Suppressor macrophage (primary cell): ENCODE measurements at regions not wholly inside any gene's neighbourhood (a gene's known extent, or its start where the extent isn't known, plus 50 kb on each side); places are given as distances from the start of the nearest gene placed in this dataset.
"Not testable (repeated sequence)": the region's sequence is repeated elsewhere in the genome, so short reads cannot be mapped to it uniquely, and the experiment has no call there.

ENCODE experiments used
- DNase-seq, 4 experiments: peaks; one replicate each; pipeline ENCODE4 v3.0.0-alpha.2; 2020 to 2022

DNA sequence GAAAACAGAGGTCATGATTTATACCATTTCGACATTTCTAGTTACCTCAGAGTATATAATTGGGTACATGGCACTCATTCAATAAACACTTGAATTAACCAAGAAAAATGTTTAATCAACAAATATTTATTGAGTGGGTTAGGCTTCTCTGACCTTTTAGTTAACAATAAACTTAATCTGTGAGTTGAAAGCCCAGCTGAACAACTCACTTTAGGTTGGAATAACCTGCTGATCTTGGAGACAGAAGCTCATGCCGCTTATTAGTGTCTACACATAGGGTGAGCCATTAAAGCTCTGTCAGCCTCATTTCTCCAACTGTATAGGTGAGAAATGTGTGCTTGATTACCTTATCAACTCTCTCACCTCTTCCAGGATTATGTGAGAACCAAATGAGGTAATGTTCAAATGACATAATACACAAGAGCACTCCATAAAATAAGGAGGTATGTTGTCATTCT is 98.2 kb upstream of the DTNBP1 start:
- DNase-seq = no peak

DNA sequence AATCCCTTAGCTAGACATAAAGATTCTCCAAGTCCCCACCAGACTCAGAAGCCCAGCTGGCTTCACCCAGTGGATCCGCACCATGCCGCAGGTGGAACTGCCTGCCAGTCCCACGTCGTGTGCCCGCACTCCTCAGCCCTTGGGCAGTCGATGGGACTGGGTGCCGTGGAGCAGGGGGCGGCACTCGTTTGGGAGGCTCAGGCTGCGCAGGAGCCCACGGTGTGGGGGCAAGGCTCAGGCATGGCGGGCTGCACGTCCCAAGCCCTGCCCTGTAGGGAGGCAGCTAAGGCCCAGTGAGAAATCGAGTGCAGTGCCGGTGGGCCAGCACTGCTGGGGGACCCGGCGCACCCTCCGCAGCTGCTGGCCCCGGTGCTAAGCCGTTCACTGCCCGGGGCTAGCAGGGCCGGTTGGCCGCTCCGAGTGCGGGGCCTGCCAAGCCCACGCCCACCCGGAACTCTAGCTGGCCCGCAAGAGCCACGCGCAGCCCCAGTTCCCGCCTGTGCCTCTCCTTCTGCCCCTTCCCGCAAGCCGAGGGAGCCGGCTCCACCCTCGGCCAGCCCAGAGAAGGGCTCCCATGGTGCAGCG is 95.9 kb upstream of the DTNBP1 start:
- DNase-seq = no peak

DNA sequence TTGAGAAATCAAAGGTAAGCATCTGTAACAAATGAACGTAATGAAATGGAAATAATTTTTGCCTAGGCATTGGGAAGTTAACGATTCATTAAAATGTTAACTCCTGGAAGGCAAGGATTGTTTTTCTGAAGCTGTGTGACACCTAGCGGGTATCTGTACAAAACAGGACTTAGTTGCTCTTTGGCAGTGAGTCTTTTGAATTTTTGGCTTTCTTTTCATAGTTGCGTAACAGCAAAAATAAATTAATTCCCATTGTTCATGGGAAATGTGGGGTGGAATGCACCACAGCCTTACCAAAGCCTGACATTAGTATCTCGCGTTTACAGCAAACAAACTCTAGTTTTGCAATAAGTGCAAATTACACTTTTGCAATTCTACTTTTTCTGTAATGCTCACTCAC is 92.7 kb upstream of the DTNBP1 start:
- DNase-seq = no peak

DNA sequence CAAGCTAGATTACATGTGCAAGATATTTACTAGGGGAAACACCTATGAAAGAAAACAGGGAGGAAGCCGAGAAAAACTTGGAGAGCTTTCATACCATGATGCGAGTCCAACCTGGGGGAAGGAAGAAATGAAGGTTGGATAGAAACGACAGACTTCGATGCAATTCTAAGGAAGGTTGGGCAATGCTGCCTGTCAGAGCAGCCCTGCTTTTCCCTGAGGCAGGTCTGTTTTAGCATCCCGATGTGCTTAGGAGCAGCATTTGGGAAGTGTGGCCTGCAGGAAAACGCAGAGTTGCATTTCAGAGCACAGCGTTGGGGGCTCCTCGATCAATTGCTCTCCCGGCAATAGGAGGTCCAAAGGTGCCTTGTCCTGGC is 91.9 kb upstream of the DTNBP1 start:
- DNase-seq = no peak

DNA sequence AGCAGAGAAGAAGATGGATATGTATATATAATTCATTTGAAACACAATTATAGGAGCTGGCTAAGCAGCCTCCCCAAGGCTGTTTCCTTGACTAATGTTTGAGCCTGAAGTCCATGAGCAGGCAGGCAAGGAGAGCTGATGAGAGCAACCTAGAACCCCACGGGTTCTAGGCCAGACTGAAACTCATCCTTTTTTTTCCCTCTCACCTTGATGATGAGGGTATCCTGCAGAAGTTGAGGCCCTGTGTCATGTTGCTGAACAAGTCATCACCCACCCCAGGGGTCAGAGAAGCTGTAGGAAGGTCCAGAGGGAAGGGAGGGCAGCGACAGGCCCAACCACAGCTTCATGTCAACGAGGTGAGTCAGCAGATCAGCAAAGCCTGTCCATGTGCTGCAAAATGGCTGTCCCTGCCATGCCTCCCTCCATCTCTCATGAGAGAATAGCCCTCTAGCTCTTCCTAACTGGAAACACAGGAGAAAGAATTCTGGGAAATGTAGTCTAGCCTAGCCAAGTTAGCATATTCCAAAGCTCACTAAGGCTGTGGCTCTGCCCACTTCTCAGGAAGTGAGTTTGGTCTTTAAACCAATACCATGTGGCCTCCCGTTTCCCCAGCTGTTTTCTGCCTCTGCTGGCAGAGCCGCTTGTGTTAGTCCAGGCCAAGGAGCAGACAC is 91.3 kb upstream of the DTNBP1 start:
- no peak for DNase-seq

DNA sequence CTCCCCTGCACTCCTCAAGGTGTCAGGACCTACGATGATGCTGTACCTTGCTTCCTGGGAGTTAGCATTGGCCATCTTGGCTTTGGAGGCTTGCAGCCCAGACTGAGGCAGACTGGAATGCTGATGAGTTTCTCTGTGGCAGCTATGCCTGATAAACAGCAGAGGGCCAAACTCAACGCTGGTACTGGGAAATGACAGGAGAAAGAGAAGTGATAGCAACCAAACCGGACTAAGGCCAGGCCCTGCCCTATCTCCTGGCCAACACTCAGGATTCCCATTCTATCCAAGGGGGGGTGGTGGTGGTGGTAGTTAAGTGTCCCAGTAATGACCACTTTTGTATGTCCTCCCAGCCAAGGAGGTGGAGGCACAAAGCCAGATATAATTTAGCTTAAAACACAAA is 90.0 kb upstream of the DTNBP1 start:
- peak in 1 of 4 experiments; percentile 16 for DNase-seq

DNA sequence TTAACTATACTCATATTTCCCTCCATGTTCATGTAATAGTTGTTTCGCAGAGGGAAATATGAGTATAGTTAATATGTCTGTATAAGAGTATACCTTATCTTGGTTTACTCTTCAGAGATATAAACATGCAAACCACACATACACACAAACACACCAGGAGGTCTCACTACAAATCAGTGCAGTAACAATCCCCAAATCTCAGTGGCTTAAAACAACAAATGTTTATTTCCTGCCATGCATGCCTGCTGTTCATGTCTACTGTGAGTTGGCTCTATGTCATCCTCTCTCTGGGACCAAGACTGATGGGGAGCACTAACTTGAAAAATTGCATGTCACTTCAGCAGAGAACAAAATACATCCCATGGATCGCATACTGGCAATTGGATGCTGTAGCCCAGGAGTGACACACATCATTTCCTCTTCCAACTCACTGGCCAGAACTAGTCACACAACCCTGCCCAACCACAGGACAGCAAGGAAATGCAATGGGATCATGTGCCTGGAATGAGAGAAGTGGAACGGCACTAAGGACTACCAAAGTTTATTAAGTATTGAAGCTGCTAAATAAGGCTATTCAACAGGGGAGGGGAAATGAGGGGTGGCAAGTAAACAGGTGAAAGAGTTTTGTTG is 89.0 kb upstream of the DTNBP1 start:
- peak in 3 of 4 experiments; percentile 15 to 37 (median 36) for DNase-seq

DNA sequence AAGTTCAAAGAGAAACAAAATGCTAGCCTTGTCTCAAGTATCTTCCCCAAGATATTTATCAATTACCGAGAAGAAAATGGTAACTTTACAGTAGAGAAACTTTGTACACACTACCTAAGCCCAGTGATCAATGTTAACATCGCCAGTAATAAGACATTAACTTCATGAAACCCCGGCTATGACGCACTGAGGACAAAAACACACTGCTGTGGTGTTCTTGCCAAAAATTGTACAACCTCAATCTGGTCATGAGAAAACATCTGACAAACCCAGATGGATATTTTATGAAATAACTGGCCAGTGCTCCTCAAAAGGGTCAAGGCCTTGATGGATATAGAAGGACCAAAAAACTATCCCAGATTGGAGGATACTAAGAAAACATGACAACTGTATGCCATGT is 85.5 kb upstream of the DTNBP1 start:
- DNase-seq = no peak

DNA sequence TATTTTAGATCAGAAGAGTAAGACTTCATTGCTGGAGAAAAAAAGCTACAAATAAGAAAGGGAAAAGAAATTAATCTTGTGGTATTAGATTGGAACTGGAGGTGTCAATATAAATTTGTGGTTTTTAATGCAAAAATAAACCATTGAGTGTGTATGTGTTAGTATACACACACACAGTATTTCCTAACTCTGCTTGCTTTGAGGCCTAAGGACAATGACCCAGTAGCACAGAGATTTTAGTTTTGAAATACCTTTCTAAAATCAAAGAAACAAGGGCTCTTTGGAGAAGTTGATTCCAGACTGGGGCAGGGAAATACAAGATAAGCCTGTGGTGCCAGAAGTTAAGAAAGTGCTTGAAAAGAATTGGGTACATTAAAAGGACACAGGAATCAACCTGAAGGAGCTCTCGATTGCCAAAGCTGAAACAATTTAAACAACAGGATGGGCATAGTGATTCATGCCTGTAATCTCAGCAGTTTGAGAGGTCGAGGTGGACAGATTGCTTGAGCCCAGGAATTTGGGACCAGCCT is 84.6 kb upstream of the DTNBP1 start:
- DNase-seq = no peak

DNA sequence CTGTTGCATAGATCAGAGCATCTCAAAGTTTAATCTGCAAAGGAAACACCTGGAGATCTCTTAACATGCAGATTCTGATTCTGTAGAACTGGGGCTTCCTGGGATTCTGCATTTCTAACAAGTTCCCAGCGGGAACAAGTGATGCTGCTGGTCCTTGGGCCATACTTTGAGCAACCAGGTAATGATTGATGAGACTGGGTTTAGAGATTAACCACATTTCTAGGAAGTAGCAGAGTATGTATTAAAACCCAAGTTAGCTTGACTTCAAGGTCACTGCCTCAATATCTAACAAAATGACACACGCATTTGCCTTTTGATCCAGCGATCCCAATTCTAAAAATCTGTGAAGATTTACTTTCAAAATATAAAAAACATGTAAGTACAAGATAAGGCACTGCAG is 83.0 kb upstream of the DTNBP1 start:
- DNase-seq = no peak

DNA sequence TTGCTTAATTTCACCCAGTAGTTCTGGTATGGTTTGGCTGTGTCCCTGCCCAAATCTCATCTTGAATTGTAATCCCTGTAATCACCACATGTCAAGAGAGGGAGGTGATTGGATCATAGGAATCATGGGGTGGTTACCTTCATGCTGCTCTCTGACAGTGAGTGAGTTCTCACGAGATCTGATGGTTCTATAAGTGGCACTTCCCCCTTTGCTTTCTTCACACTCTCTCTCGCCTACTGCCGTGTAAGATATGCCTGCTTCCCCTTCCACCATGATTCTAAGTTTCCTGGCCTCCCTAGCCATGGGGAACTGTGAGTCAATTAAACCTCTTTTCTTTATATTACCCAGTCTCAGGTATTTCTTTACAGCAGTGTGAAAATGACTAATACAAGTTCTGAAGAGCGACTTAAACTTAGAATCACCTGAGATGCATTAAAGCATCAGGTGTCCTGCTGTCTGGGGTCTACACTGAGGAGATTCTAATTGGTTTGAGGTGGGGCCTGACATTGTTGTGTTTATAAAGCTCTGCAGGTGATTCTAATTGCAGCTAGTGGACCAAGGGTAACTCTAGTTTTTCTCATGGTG is 82.1 kb upstream of the DTNBP1 start:
- DNase-seq = peak; percentile 48 to 79 (median 67)

DNA sequence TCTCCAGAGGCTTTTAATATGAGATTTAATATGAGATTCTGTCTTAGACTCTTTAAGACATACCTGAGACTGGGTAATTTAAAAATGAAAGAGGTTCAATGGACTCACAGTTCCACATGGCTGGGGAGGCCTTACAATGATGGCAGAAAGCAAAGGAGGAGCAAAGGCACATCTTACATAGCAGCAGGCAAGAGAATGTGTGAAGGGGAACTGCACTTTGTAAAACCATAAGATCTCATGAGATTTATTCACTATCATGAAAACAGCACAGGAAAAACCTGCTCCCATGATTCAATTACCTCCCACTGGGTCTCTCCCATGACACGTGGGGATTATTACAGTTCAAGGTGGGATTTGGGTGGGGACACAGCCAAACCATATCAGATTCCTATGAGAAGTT is 79.2 kb upstream of the DTNBP1 start:
- not testable (repeated sequence) for DNase-seq

DNA sequence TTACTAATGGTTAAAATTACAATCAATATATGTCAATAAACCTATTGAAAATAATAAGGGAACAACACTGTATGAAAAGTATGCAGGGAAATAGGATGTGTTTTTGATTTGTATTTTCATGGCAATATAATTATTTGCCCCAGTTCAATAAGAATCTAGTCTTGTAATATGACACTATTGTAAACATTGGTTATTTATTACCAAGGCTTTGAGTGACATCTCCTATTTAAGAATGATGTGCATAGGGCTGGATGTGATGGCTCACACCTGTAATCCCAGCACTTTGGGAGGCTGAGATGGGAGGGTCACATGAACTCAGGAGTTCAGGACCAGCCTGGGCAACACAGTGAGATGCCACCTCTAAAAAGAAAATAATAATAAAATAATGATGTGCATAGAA is 78.6 kb upstream of the DTNBP1 start:
- no peak for DNase-seq

DNA sequence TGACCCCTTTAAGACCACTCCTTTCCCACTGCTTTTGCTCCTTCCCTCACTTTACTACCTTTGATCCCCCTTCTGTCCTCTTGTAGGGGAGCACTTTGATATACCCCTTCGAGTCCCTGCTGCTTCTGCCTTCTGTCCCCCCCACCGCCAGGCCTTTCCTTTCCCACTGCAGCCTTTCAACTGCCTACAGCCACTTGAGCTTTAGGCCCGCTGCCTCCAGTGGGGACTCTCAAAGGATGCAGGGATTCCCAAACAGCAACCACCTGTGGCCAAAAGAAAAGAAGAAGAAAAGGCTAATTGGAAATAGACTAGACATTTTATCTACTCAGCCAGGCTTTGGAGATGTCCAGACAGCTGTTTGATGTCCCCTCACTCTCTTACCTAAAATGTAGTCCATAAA is 77.0 kb upstream of the DTNBP1 start:
- DNase-seq = no peak

DNA sequence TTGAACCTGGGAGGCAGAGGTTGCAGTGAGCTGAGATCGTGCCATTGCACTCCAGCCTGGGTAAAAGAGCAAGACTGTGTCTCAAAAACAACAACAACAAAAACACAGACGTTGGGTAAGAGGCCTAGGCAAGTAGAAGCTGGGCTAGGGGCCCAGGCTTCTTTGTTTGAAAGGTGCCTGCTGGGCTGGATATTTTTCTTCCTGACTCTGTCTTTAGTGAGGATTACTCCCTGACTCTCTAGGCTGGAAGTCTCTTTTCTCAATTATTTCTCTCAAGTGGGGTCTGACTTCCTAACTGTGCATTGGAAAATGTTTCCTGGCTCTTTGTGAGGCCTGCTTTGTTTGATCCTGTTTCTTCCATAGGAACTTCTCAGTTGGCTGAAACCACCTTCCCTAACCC is 76.5 kb upstream of the DTNBP1 start:
- no peak for DNase-seq

DNA sequence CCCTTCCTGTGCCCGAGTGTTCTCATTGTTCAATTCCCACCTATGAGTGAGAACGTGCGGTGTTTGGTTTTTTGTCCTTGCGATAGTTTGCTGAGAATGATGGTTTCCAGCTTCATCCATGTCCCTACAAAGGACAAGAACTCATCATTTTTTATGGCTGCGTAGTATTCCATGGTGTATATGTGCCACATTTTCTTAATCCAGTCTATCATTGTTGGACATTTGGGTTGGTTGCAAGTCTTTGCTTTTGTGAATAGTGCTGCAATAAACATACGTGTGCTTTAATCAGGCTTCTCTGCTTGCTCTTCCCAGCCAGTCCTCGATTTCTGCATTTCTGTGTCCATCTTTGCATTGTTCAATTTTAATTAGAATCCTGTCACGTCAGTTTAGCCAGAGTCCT is 75.4 kb upstream of the DTNBP1 start:
- not testable (repeated sequence) for DNase-seq

DNA sequence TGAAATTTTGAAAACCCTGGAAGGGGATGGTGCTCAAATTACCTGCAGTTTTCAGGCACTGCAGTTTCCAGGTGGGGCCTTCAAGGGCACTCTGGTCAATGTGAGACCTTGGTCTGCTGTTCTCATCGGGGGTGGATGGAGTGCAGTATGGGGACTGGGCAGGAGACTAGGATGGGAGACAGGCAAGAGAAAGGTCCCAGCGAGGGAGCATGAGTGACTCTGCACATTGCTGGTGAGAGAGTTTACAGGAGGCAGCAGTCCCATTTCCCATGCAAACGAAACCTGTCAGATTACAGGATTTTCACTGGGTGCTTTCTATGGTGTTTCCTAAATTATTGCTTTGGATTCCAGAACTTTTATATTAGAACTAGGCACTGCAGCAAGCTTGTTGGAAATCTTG is 73.5 kb upstream of the DTNBP1 start:
- DNase-seq = no peak

DNA sequence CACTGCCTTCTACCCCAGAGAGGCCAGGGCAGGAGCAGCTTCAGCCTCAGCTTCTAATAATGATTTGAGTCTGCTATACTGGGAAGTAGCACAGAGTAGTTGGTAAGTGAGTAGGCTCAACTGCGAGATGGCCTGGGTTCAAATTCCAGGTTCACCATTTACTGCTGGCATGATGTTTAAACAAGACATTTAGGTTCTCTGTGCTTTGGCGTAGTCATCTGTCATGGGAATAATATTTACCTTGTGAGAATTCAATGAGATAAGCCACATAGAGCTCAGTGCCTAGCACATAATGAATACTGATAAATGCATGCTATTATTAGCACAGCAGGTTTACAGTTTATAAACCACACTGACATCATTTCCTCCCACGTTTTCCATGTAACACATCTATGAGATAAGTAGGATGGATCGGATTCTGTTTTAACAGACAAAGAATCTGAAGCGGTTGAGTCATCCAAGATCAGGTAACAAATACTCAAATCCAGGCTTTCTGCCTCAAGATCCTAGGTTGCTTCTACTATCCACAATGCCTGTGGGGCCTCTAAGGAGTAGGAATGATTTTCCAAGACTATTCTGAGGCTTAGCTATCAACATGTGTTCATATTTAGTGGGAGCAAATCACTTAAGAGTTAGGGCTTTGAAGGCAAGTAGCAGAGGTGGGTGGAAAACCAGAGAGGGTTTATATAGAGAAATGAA is 72.9 kb upstream of the DTNBP1 start:
- DNase-seq = no peak

DNA sequence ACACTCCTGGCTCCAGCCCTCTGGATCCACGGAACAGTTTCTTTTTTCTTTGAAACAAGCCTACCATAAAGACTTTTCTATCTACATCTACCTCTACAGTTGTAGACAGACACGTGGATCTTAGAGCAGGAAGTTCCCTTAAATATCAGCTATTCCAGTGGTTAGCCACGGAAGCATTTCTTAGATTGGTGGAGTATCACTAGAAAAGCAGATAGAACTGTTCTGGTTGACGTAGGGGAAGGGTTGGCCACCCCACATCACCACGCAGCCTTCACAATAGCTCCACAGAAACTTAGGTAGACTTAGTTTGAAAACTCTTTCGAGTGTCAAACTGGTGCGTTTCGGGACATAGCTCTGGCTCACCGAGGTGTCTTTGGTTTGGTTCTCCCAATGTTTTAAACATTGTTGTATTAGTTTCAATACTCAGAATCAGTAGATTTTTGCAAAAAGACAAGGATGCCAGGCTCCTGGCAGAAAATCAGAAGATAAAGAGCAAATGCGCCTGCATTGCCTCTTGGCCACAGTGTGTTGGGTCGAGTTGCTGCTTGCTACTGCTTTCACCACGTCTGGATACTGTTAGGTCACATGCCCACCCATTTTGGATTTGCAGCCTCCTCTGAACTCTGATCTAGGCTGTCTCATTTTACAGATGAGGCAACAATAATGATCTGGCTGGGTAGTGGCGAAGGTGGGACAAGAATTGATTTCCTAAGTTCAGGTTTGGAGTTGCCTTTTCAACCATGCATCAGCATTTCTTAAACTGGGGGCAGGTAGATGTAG is 71.5 kb upstream of the DTNBP1 start:
- DNase-seq = no peak

DNA sequence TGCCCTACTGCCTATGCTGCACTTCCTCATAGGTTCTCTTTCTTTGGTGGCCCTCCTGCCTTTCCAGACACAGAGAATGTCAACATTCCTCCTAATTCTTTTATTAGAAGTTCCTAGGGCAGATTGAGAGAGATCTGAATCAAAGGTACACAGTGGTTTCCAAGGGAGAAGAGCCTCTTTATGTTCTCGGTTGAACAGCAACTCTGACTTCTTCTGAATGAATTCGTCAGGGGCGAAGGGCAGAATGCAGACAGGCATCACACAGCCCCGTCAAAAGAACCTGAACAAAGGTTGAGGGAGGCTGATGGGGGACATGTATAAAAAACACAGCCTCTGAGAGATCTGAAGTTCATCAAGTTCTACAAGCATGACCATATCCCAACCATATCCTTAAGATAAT is 68.1 kb upstream of the DTNBP1 start:
- DNase-seq = no peak

DNA sequence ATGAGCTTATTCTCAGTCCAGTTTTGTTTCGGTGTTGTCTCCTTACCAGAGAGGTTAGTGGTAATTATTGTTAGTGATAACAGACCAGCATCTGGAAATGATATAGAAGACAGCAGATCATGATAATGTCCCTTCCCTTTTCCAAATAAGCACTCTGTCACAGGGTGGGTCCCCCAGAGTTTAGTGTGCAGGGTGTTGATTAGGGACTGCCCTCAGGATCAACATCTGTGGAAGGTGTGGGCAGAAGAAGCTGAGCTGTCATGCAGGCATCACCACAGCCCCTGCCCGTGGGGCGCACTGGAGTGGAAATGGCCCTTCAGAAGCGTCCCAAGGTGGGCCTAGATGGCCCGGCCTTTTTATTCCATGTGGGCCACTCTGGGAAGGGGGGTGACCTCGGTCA is 67.6 kb upstream of the DTNBP1 start:
- DNase-seq = no peak

DNA sequence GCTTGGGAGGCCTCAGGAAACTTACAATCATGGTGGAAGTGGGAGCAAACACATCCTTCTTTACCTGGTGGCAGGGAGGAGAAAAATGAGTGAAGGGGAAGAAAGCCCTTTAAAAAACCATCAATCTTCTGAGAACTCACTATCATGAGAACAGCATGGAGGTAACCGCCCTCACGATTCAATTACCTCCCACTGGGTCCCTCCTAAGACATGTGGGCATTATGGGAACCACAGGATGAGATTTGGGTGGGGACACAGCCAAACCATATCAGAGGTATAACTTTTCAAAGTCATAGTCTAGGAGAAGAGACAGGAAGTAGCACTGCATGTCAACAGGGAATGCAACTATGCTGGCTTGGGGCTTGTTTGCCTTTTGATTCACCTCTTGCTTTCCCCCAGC is 59.9 kb upstream of the DTNBP1 start:
- no peak for DNase-seq
